ENCODE measurements at regions not wholly inside any gene's neighbourhood (a gene's known extent, or its start where the extent isn't known, plus 50 kb on each side); places are given as distances from the start of the nearest gene placed in this dataset.
"Not testable (repeated sequence)": the region's sequence is repeated elsewhere in the genome, so short reads cannot be mapped to it uniquely, and the experiment has no call there.

- FAIRE-seq (no peak), DNase-seq (ENCODE audit: insufficient read length, low spot score) (no peak)
- TF ChIP-seq POLR2A (IDR thresholded peaks at IDR 0.05; ENCODE audit: low read depth, low read length): no peak
Measured at GRCh38 chr9:107853461-107853860, 363.9 kb upstream of the KLF4 start.

- FAIRE-seq (no peak), DNase-seq (ENCODE audit: insufficient read length, low spot score) (no peak)
- TF ChIP-seq POLR2A (IDR thresholded peaks at IDR 0.05; ENCODE audit: low read depth, low read length): no peak
Measured at GRCh38 chr9:107852891-107853290, 363.3 kb upstream of the KLF4 start.

- FAIRE-seq (no peak), DNase-seq (ENCODE audit: insufficient read length, low spot score) (no peak)
- TF ChIP-seq POLR2A (IDR thresholded peaks at IDR 0.05; ENCODE audit: low read depth, low read length): no peak
Measured at GRCh38 chr9:107850653-107851052, 361.1 kb upstream of the KLF4 start.

GRCh38 chr9:107847978-107848964, 358.7 kb upstream of the KLF4 start:
- FAIRE-seq (peak; percentile 85), DNase-seq (ENCODE audit: insufficient read length, low spot score) (peak; percentile 26)

GRCh38 chr9:107842530-107842929, 353.0 kb upstream of the KLF4 start:
- DNase-seq (ENCODE audit: insufficient read length, low spot score) (no peak), FAIRE-seq (no peak)
- TF ChIP-seq POLR2A (IDR thresholded peaks at IDR 0.05; ENCODE audit: low read depth, low read length): no peak

More at GRCh38 chr9:107847978-107848964, 358.7 kb upstream of the KLF4 start:
- no peak for TF ChIP-seq POLR2A (IDR thresholded peaks at IDR 0.05; ENCODE audit: low read depth, low read length)

GRCh38 chr9:107841076-107841475, 351.5 kb upstream of the KLF4 start:
- DNase-seq (ENCODE audit: insufficient read length, low spot score) (no peak), FAIRE-seq (no peak)
- TF ChIP-seq POLR2A (IDR thresholded peaks at IDR 0.05; ENCODE audit: low read depth, low read length): no peak

- DNase-seq (ENCODE audit: insufficient read length, low spot score): no peak
- no peak for FAIRE-seq
- TF ChIP-seq POLR2A (IDR thresholded peaks at IDR 0.05; ENCODE audit: low read depth, low read length): no peak
Measured at GRCh38 chr9:107839371-107839770, 349.8 kb upstream of the KLF4 start.

GRCh38 chr9:107838766-107839165, 349.2 kb upstream of the KLF4 start:
- TF ChIP-seq POLR2A (IDR thresholded peaks at IDR 0.05; ENCODE audit: low read depth, low read length): no peak
- DNase-seq (ENCODE audit: insufficient read length, low spot score) (no peak), FAIRE-seq (no peak)

GRCh38 chr9:107836300-107836699, 346.7 kb upstream of the KLF4 start:
- DNase-seq (ENCODE audit: insufficient read length, low spot score): no peak
- no peak for TF ChIP-seq POLR2A (IDR thresholded peaks at IDR 0.05; ENCODE audit: low read depth, low read length)
- FAIRE-seq: no peak

- FAIRE-seq: no peak
- no peak for TF ChIP-seq POLR2A (IDR thresholded peaks at IDR 0.05; ENCODE audit: low read depth, low read length)
- no peak for DNase-seq (ENCODE audit: insufficient read length, low spot score)
Measured at GRCh38 chr9:107833295-107833694, 343.7 kb upstream of the KLF4 start.

- DNase-seq (ENCODE audit: insufficient read length, low spot score): no peak
- TF ChIP-seq POLR2A (IDR thresholded peaks at IDR 0.05; ENCODE audit: low read depth, low read length): no peak
Measured at GRCh38 chr9:107832871-107833270, 343.3 kb upstream of the KLF4 start.

GRCh38 chr9:107830479-107830878, 340.9 kb upstream of the KLF4 start:
- no peak for TF ChIP-seq POLR2A (IDR thresholded peaks at IDR 0.05; ENCODE audit: low read depth, low read length)
- no peak for FAIRE-seq
- no peak for DNase-seq (ENCODE audit: insufficient read length, low spot score)

More at GRCh38 chr9:107832871-107833270, 343.3 kb upstream of the KLF4 start:
- FAIRE-seq: no peak

- FAIRE-seq (no peak), DNase-seq (ENCODE audit: insufficient read length, low spot score) (no peak)
- no peak for TF ChIP-seq POLR2A (IDR thresholded peaks at IDR 0.05; ENCODE audit: low read depth, low read length)
Measured at GRCh38 chr9:107827884-107828283, 338.3 kb upstream of the KLF4 start.

GRCh38 chr9:107827304-107827703, 337.7 kb upstream of the KLF4 start:
- no peak for TF ChIP-seq POLR2A (IDR thresholded peaks at IDR 0.05; ENCODE audit: low read depth, low read length)
- FAIRE-seq (no peak), DNase-seq (ENCODE audit: insufficient read length, low spot score) (no peak)

- FAIRE-seq; DNase-seq (ENCODE audit: insufficient read length, low spot score): not testable (repeated sequence)
Measured at GRCh38 chr9:107826688-107826983, 337.1 kb upstream of the KLF4 start.

Data from H54 (cell line).